K562 (cell line): ENCODE measurements at regions not wholly inside any gene's neighbourhood (a gene's known extent, or its start where the extent isn't known, plus 50 kb on each side); places are given as distances from the start of the nearest gene placed in this dataset.

Source experiments
- AFF4 ChIP-seq: sonication (generic); formaldehyde crosslinking; IDR thresholded peaks from 2 replicates; pipeline ENCODE4 v1.8.0; 2023; ENCODE audit warnings: mild to moderate bottlenecking, missing genetic modification reagents
- ATF2 ChIP-seq: sonication (generic); formaldehyde crosslinking; IDR thresholded peaks from 2 replicates; pipeline ENCODE4 v1.8.1; 2022; ENCODE audit warnings: missing genetic modification reagents
- PBX2 ChIP-seq, 2 experiments: IDR thresholded peaks in 1 of 2; conservative IDR thresholded peaks in 1 of 2; 2 replicates each; pipeline ENCODE4 v1.6.1; 2016; ENCODE audit warnings: low read depth in 2 of 2, mild to moderate bottlenecking in 1 of 2, missing compliant biosample characterization in 1 of 2, missing genetic modification characterization in 1 of 2, moderate library complexity in 1 of 2
- PTTG1 ChIP-seq: fragments of 450-650 bp; IDR thresholded peaks from 2 replicates; pipeline ENCODE4 v1.6.1; 2016; ENCODE audit warnings: low read depth, mild to moderate bottlenecking, missing genetic modification characterization, missing compliant biosample characterization
- TGIF2 ChIP-seq: sonication (generic); formaldehyde crosslinking; IDR thresholded peaks from 2 replicates; pipeline ENCODE4 v1.8.1; 2022; ENCODE audit warnings: mild to moderate bottlenecking, missing genetic modification reagents, moderate library complexity
- ZBTB8A ChIP-seq: fragments of 450-650 bp; IDR thresholded peaks from 2 replicates; pipeline ENCODE4 v1.6.1; 2018; ENCODE audit warnings: mild to moderate bottlenecking, moderate library complexity; ENCODE audit not compliant: partially characterized antibody
- ZC3H8 ChIP-seq: fragments of 450-650 bp; IDR thresholded peaks from 2 replicates; pipeline ENCODE4 v1.6.1; 2017
- ZNF431 ChIP-seq: sonication (generic); formaldehyde crosslinking; IDR thresholded peaks from 2 replicates; pipeline ENCODE4 v1.8.0; 2022; ENCODE audit warnings: mild to moderate bottlenecking, missing genetic modification reagents
- ZNF583 ChIP-seq: fragments of 250-450 bp; sonication (Bioruptor Pico); IDR thresholded peaks from 2 replicates; pipeline ENCODE4 v1.4.0; 2020
- ZNF584 ChIP-seq: fragments of 200-800 bp; sonication (Bioruptor generic); IDR thresholded peaks from 2 replicates; pipeline ENCODE4 v1.6.1; 2016; ENCODE audit warnings: low read depth, mild to moderate bottlenecking, missing genetic modification characterization, missing compliant biosample characterization
- TF ChIP-seq, protein P1 (sequence below), 2 experiments: fragments of 450-650 bp in 1 of 2; IDR thresholded peaks; 2 replicates each; pipeline ENCODE4 v1.6.1; 2011 to 2017; ENCODE audit warnings: low read depth in 2 of 2, antibody characterized with exemption in 1 of 2, borderline replicate concordance in 1 of 2, low read length in 1 of 2, mild to moderate bottlenecking in 1 of 2, mixed read lengths in 1 of 2; ENCODE audit not compliant: control insufficient read depth in 1 of 2
- TF ChIP-seq, protein P2 (sequence below): fragments of 200-800 bp; sonication (Bioruptor generic); IDR thresholded peaks from 2 replicates; pipeline ENCODE4 v1.6.1; 2017; ENCODE audit warnings: missing genetic modification characterization, missing compliant biosample characterization

GRCh38 chr22:22769434-22770279, 118.0 kb upstream of the IGLL5 start (continued):
- TF ChIP-seq, protein P1, sequence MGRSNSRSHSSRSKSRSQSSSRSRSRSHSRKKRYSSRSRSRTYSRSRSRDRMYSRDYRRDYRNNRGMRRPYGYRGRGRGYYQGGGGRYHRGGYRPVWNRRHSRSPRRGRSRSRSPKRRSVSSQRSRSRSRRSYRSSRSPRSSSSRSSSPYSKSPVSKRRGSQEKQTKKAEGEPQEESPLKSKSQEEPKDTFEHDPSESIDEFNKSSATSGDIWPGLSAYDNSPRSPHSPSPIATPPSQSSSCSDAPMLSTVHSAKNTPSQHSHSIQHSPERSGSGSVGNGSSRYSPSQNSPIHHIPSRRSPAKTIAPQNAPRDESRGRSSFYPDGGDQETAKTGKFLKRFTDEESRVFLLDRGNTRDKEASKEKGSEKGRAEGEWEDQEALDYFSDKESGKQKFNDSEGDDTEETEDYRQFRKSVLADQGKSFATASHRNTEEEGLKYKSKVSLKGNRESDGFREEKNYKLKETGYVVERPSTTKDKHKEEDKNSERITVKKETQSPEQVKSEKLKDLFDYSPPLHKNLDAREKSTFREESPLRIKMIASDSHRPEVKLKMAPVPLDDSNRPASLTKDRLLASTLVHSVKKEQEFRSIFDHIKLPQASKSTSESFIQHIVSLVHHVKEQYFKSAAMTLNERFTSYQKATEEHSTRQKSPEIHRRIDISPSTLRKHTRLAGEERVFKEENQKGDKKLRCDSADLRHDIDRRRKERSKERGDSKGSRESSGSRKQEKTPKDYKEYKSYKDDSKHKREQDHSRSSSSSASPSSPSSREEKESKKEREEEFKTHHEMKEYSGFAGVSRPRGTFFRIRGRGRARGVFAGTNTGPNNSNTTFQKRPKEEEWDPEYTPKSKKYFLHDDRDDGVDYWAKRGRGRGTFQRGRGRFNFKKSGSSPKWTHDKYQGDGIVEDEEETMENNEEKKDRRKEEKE (IDR thresholded peaks at IDR 0.05; ENCODE audit: borderline replicate concordance in 1 of 2, control insufficient read depth in 1 of 2, low read depth in 2 of 2, low read length in 1 of 2): no peak
- no peak for TF ChIP-seq ZBTB8A
- TF ChIP-seq PTTG1 (tag): no peak
- no peak for TF ChIP-seq ZC3H8
- 0 out of 2 replicates have a peak, but pooled peaks have one; percentile 15 for TF ChIP-seq ZNF431 (CRISPR knock-in tag)
- peak; percentile 36; the same call in 1 of the 2 replicates for TF ChIP-seq TGIF2 (CRISPR knock-in tag)
- no peak for TF ChIP-seq AFF4 (CRISPR knock-in tag)
- TF ChIP-seq, protein P2, sequence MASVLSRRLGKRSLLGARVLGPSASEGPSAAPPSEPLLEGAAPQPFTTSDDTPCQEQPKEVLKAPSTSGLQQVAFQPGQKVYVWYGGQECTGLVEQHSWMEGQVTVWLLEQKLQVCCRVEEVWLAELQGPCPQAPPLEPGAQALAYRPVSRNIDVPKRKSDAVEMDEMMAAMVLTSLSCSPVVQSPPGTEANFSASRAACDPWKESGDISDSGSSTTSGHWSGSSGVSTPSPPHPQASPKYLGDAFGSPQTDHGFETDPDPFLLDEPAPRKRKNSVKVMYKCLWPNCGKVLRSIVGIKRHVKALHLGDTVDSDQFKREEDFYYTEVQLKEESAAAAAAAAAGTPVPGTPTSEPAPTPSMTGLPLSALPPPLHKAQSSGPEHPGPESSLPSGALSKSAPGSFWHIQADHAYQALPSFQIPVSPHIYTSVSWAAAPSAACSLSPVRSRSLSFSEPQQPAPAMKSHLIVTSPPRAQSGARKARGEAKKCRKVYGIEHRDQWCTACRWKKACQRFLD (CRISPR knock-in tag): no peak
- no peak for TF ChIP-seq ZNF584
- TF ChIP-seq ATF2 (CRISPR knock-in tag): peak; percentile 25; the same call in 1 of the 2 replicates
- peak; percentile 4; the same call in 1 of the 2 replicates for TF ChIP-seq PBX2 (CRISPR knock-in tag; IDR thresholded peaks at IDR 0.05; ENCODE audit: low read depth)
- no peak for TF ChIP-seq PBX2 (tag; conservative IDR thresholded peaks at IDR 0.05; ENCODE audit: low read depth)
- no peak for TF ChIP-seq ZNF583 (CRISPR knock-in tag)
